DMS53 treated with DMSO at 0.1 percent for 48 hours (cell line): ENCODE measurements at regions not wholly inside any gene's neighbourhood (a gene's known extent, or its start where the extent isn't known, plus 50 kb on each side); places are given as distances from the start of the nearest gene placed in this dataset.
"Not testable (repeated sequence)": the region's sequence is repeated elsewhere in the genome, so short reads cannot be mapped to it uniquely, and the experiment has no call there.

Source experiments
- DNase-seq: peaks from one replicate; lab custom pipeline; 2025; ENCODE audit not compliant: unreplicated experiment; lab: John Stamatoyannopoulos, UW

GRCh38 chr7:125274742-125275141 is 345.1 kb upstream of the POT1 start:
- DNase-seq: not testable (repeated sequence)

GRCh38 chr7:125264174-125264856 is 334.7 kb upstream of the POT1 start:
- DNase-seq: not testable (repeated sequence)

DNA sequence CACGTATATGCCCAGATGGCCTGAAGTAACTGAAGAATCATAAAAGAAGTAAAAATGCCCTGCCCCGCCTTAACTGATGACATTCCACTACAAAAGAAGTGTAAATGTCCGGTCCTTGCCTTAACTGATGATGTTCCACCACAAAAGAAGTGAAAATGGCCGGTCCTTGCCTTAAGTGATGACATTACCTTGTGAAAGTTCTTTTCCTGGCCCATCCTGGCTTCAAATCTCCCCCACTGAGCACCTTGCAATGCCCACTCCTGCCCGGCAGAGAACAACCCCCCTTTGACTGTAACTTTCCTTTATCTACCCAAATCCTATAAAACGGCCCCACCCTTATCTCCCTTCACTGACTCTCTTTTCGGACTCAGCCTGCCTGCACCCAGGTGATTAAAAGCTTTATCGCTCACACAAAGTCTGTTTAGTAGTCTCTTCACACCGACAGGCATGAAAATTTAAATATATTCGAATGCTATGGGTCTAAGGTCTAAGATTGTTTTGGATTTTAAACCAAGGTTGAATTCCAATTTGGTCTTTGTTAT is 329.3 kb upstream of the POT1 start:
- not testable (repeated sequence) for DNase-seq

DNA sequence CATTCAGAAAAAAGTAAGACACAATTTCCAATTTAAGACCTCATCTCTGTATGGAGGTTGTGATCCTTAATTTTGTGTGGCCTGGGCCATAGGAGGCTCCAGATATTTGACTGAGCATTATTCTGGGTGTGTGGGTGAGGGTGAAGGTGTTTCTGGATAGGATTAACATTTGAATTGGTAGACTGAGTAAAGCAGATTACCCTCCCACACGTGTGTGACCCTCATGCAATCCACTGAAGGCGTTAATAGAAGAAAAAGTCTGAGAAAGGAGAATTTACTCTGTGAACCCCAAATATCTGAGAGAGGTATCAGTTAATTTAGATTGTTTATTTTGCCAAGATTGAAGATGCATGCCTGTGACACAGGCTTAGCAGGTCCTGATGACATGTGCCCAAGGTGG is 328.0 kb upstream of the POT1 start:
- DNase-seq: no peak

- no peak for DNase-seq
Observed at GRCh38 chr7:125256446-125256845, 326.8 kb upstream of the POT1 start.

DNA sequence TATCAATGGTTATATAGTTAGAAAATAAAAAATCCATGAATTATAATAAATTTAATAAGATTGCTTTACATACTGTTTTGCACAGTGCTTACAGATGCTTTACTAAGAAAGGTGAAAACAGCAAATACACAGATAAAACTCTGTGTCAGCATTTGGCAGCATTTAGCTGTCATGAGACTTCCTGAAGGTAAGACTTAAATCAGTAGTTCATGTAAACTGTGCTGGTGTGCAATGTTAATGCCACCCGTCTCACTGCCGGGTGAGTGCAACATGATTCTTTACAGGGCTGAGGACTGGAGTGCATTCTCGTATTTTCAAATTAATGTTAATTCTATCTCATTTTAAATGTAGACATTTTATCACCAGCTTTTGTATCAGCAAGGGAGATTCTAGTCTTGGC is 326.2 kb upstream of the POT1 start:
- DNase-seq: no peak

DNA sequence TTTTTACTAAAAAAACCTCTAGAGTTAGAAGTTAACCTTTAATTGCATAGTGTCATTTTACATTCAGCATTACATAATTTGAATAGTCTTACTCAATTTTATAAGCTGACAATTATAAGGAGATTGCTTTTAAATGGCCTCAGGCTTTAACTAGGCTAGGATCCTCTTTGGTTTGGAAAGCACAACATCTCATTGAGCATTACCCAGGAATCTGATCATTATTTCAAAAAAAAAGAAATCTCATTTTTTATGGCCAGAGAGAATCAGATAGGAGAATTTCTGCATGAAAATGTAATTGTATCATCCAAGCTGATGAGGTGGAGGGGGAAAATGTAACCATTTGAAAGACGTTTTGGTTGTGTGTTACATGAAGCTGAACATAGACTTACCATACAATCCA is 324.9 kb upstream of the POT1 start:
- no peak for DNase-seq

DNA sequence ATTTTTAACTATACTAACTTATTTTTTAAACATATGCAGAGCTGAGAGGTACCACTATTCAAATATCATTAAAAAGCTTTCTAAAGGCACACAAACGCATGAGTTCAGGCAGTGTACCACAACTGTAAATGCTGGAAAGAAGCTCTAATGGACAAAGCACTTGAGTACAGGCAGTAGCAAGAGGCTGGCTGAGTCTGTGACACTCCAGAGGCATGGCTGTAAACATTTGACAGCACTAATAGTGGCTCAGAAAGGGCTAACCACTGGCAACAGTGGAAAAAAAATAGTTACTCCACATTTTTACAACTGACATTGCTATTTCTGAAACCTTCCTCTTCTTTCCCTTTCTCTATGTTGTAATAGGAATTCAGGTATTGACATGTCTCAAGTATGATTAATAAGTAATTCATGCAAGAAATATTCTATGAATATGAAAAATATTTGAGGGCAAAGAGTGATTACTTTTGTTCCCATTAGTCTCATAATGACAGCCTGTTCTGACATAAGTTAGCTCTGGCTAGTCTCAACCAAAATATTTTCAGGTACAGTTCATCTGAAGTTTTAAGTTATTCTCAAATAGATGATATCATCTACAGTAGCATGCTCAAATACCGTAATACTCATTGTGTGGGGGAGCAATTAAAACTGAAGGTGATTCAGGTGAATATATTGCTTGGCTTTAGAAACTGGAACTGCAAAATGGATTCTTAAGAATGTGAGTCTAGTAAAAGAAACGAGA is 324.0 kb upstream of the POT1 start:
- DNase-seq: no peak

DNA sequence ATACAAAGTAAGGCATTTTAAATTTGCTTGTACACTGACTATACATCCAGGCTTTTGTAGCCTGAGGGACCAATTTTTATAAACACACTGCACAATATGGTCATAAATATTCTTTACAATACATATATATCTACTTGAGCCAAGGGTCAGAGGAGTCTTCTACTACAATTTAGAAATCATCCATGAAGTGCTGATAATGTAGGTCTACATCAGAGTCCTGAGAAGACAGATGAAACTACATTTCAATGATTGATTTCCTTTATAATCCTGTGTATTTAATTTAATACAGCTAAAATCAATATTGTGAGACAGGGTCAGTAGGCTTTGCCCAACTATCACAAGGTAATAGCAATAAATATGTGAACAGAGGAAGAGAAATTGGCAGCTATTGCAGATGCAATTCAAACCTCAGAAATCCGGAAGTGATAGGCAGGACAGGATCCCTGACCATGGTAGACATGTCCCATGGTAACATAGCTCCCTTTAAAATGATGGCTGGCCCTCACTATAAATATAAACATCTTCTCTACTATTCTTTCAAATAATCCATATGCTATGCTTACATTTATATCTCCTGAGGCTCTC is 318.0 kb upstream of the POT1 start:
- DNase-seq: no peak

- no peak for DNase-seq
Observed at GRCh38 chr7:125246706-125247105, 317.1 kb upstream of the POT1 start.

DNA sequence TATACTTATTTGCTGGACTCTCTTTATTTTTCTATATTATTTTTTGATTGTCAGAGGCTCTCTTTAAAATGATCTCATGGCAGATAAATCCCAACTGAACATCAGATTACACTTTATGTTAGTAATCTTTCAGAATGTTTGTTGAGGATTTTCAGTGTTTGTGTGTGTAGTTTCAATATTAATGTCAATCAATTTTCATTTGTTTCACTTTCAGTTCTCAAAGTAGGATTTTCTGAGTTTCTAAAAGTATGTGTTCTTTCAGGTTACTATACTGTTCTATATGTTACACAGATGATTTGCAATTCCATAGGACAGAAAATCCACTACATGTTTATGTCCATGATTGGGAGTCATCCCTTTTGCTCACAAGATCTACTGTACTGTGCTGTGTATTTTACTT is 311.9 kb upstream of the POT1 start:
- no peak for DNase-seq

GRCh38 chr7:125222596-125222995 is 293.0 kb upstream of the POT1 start:
- no peak for DNase-seq

DNA sequence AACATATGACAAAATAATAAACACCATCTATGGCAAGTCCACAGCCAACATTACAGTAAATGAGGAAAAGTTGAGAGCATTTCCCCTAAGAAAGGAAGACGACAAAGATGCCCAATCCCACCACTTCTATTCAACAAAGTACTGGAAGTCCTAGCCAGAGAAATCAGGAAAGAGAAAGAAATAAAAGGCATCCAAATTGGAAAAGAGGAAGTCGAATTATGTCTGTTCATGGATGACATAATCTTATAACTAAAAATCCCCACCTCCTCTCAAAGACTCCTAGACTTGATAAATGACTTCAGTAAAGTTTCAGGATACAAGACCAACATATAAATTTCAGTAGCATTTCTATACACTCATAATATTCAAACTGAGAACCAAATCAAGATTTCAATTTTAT is 288.5 kb upstream of the POT1 start:
- no peak for DNase-seq

DNA sequence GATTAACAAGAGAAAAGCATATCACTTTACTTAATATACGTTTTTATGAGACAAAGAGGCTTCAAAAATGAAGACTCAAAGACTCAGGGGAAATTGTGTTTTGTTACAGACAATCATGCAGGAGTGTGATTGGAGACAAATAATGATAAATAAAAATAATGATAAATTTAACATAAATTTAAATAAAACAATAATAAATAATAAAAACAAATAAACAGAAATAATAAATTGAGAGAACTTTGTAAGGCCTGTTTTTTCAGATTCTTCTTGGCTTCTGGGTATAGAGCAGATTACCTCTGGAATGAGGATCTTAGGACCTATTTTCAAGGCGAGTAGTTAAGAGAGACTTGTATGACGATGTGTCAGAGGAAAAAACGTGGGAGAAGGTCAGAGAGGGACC is 271.4 kb upstream of the POT1 start:
- DNase-seq: no peak

DNA sequence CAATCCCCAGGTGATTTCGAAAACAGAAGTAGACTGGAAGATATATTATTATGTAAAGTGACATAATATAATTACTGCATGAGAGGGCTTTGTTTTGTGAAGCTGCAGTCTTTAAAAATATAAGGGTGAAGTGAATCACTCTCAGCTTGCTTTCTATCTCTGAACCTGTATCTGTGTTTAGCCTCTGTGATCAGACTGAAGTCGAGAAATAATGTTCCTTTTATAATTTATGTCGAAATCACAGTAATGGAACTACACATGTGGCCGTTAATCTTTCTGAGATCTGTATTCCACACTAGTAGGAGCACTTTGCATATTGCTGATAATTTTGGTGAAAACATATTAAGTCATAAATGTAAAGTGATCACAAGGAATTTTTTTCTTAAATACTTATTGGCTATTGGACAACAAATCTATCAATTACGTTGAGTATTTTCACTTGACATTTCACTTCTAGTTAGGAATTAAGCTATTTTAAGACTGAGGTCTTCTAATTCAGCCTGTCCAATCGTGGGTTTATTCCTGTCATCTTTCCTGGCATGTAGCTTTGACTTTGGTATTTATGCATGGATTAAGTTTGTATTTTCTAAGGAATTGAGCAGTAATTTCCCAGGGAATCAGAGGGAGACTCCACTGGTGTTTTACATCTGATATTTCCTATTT is 268.2 kb upstream of the POT1 start:
- DNase-seq: no peak

DNA sequence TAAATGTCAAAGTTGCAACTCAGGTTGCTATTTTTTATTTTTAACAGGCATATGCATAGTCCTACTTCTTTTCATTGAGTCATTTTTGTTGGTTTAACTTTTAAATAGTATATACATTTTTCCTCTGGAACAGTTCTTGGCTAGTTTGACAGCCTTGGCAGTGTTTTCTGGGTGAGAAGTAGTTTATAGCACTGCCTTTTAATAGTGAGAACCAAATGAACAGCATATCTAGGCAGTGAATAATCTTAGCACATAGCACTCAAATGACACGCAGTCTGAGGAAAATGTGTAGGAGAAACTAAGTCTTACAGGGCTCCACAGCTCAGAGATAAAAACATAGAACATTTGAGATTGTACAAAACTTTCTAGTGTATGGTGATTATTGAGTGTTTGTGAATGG is 265.5 kb upstream of the POT1 start:
- DNase-seq: no peak

GRCh38 chr7:125193263-125193662 is 263.6 kb upstream of the POT1 start:
- DNase-seq: no peak

DNA sequence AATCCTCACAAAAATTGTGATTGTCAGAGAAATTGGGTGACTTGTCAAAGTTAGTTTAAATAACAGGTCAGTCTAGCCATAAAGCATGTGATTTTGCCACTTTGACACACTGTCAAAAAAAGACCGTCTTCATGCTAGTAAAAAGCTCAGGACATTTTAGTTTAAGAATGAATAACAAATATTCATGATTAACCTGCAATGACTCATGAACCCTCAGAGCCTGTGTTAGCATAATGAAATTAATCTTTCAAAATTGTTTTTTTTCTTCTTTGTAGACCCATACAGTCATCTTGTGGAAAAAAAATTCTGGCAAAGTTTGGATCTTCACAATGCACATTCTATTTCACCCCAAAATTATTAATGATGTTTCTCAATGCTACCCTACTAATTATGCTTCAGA is 255.2 kb upstream of the POT1 start:
- no peak for DNase-seq

DNA sequence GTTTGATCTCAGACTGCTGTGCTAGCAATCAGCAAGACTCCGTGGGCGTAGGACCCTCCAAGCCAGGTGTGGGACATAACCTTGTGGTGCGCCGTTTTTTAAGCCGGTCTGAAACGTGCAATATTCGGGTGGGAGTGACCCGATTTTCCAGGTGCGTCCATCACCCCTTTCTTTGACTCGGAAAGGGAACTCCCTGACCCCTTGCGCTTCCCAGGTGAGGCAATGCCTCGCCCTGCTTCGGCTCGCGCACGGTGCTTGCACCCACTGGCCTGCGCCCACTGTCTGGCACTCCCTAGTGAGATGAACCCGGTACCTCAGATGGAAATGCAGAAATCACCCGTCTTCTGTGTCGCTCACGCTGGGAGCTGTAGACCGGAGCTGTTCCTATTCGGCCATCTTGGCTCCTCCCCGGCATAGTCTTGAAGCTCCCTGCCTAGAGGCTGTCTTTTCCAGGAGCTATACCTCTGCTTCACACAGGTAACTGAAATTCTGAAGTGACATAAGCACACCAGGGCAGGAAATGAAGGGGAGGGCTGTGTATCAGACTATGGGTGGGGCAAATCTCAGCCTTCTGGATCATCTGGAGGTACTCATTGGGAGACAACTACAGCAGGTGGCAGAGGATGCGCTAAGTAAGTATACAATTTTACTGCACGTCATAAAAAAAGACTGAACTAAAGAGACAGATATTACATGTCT is 252.1 kb upstream of the POT1 start:
- peak; percentile 93 for DNase-seq

GRCh38 chr7:125173571-125173970 is 243.9 kb upstream of the POT1 start:
- no peak for DNase-seq

DNA sequence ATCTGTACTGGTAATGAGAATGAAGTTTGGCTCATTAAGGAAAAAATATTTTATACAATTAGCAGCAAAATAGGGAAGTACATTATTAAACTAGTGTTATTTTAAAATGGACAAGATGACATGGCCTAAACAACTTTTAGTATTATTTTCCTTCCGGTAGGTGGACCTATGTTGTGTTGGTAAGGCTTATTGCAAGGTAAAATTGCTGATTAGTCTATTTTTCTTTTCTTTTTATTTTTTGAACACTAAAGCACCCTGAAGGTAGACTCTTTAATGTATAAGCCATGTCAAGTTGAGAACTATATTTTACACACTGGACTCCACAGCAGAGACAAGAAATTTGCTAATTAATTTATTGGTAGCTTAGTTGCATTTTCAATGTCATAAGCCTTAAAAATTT is 239.5 kb upstream of the POT1 start:
- DNase-seq: no peak
